ENCODE measurements at regions not wholly inside any gene's neighbourhood (a gene's known extent, or its start where the extent isn't known, plus 50 kb on each side); places are given as distances from the start of the nearest gene placed in this dataset.

- no peaks in the 10 kb centered on the region for H3K4me1 ChIP-seq (ENCODE audit: control insufficient read depth in 1 of 2, insufficient read depth in 2 of 2, low read length in 2 of 2)
- H3K4me3 ChIP-seq (ENCODE audit: low read depth in 1 of 2, low read length in 2 of 2): peak overlapping the region in 1 of 2 donors; percentile 3
- H3K36me3 ChIP-seq (ENCODE audit: control insufficient read depth in 1 of 2, insufficient read depth in 2 of 2, low read length in 2 of 2): no peaks in the 10 kb centered on the region
- H3K27me3 ChIP-seq (ENCODE audit: low read depth, low read length): no peaks in the 10 kb centered on the region
- peaks cover 0 to 2% of the 10 kb centered on the region in 2 donors for H3K9me3 ChIP-seq (ENCODE audit: control insufficient read depth in 1 of 2, low read length in 2 of 2)
- H3K27ac ChIP-seq (ENCODE audit: low read length): no peak overlapping the region
Observed at GRCh38 chr4:63348735-63349673, 1060.2 kb downstream of the TECRL start.

- peaks cover 0 to 9% of the 10 kb centered on the region in 2 donors for H3K9me3 ChIP-seq (ENCODE audit: control insufficient read depth in 1 of 2, low read length in 2 of 2)
- no peaks in the 10 kb centered on the region for H3K36me3 ChIP-seq (ENCODE audit: control insufficient read depth in 1 of 2, insufficient read depth in 2 of 2, low read length in 2 of 2)
- no peaks in the 10 kb centered on the region for H3K27me3 ChIP-seq (ENCODE audit: low read depth, low read length)
- H3K4me1 ChIP-seq (ENCODE audit: control insufficient read depth in 1 of 2, insufficient read depth in 2 of 2, low read length in 2 of 2): no peaks in the 10 kb centered on the region
- H3K27ac ChIP-seq (ENCODE audit: low read length): no peak overlapping the region
- no peak overlapping the region for H3K4me3 ChIP-seq (ENCODE audit: low read depth in 1 of 2, low read length in 2 of 2)
Observed at GRCh38 chr4:63325140-63325539, 1084.1 kb downstream of the TECRL start.

GRCh38 chr4:63316633-63317032 is 1092.6 kb downstream of the TECRL start:
- H3K4me1 ChIP-seq (ENCODE audit: control insufficient read depth in 1 of 2, insufficient read depth in 2 of 2, low read length in 2 of 2): no peaks in the 10 kb centered on the region
- H3K27ac ChIP-seq (ENCODE audit: low read length): no peak overlapping the region
- no peaks in the 10 kb centered on the region for H3K27me3 ChIP-seq (ENCODE audit: low read depth, low read length)
- H3K9me3 ChIP-seq (ENCODE audit: control insufficient read depth in 1 of 2, low read length in 2 of 2): no peaks in the 10 kb centered on the region
- no peak overlapping the region for H3K4me3 ChIP-seq (ENCODE audit: low read depth in 1 of 2, low read length in 2 of 2)
- H3K36me3 ChIP-seq (ENCODE audit: control insufficient read depth in 1 of 2, insufficient read depth in 2 of 2, low read length in 2 of 2): no peaks in the 10 kb centered on the region

- Histone ChIP-seq H3K4me3 (ENCODE audit: low read depth in 1 of 2, low read length in 2 of 2) (no peak overlapping the region), H3K9me3 (ENCODE audit: control insufficient read depth in 1 of 2, low read length in 2 of 2) (no peaks in the 10 kb centered on the region), H3K4me1 (ENCODE audit: control insufficient read depth in 1 of 2, insufficient read depth in 2 of 2, low read length in 2 of 2) (no peaks in the 10 kb centered on the region), H3K27me3 (ENCODE audit: low read depth, low read length) (no peaks in the 10 kb centered on the region), H3K27ac (ENCODE audit: low read length) (no peak overlapping the region), H3K36me3 (ENCODE audit: control insufficient read depth in 1 of 2, insufficient read depth in 2 of 2, low read length in 2 of 2) (no peaks in the 10 kb centered on the region)
Observed at GRCh38 chr4:63315651-63316050, 1093.6 kb downstream of the TECRL start.

- Histone ChIP-seq H3K4me3 (ENCODE audit: low read depth in 1 of 2, low read length in 2 of 2) (no peak overlapping the region), H3K36me3 (ENCODE audit: control insufficient read depth in 1 of 2, insufficient read depth in 2 of 2, low read length in 2 of 2) (no peaks in the 10 kb centered on the region), H3K27ac (ENCODE audit: low read length) (no peak overlapping the region), H3K9me3 (ENCODE audit: control insufficient read depth in 1 of 2, low read length in 2 of 2) (no peaks in the 10 kb centered on the region), H3K27me3 (ENCODE audit: low read depth, low read length) (no peaks in the 10 kb centered on the region), H3K4me1 (ENCODE audit: control insufficient read depth in 1 of 2, insufficient read depth in 2 of 2, low read length in 2 of 2) (no peaks in the 10 kb centered on the region)
Observed at GRCh38 chr4:63308697-63309096, 1100.6 kb downstream of the TECRL start.

GRCh38 chr4:63302792-63303191 is 1106.5 kb downstream of the TECRL start:
- H3K36me3 ChIP-seq (ENCODE audit: control insufficient read depth in 1 of 2, insufficient read depth in 2 of 2, low read length in 2 of 2): no peaks in the 10 kb centered on the region

GRCh38 chr4:63302078-63302477 is 1107.2 kb downstream of the TECRL start:
- H3K4me3 ChIP-seq (ENCODE audit: low read depth in 1 of 2, low read length in 2 of 2): no peak overlapping the region
- no peaks in the 10 kb centered on the region for H3K36me3 ChIP-seq (ENCODE audit: control insufficient read depth in 1 of 2, insufficient read depth in 2 of 2, low read length in 2 of 2)
- H3K9me3 ChIP-seq (ENCODE audit: control insufficient read depth in 1 of 2, low read length in 2 of 2): no peaks in the 10 kb centered on the region
- no peaks in the 10 kb centered on the region for H3K4me1 ChIP-seq (ENCODE audit: control insufficient read depth in 1 of 2, insufficient read depth in 2 of 2, low read length in 2 of 2)
- no peaks in the 10 kb centered on the region for H3K27me3 ChIP-seq (ENCODE audit: low read depth, low read length)
- H3K27ac ChIP-seq (ENCODE audit: low read length): no peak overlapping the region

More at GRCh38 chr4:63302792-63303191, 1106.5 kb downstream of the TECRL start:
- Histone ChIP-seq H3K4me1 (ENCODE audit: control insufficient read depth in 1 of 2, insufficient read depth in 2 of 2, low read length in 2 of 2) (no peaks in the 10 kb centered on the region), H3K27me3 (ENCODE audit: low read depth, low read length) (no peaks in the 10 kb centered on the region), H3K9me3 (ENCODE audit: control insufficient read depth in 1 of 2, low read length in 2 of 2) (no peaks in the 10 kb centered on the region), H3K27ac (ENCODE audit: low read length) (no peak overlapping the region), H3K4me3 (ENCODE audit: low read depth in 1 of 2, low read length in 2 of 2) (no peak overlapping the region)

GRCh38 chr4:63296773-63297172 is 1112.5 kb downstream of the TECRL start:
- no peaks in the 10 kb centered on the region for H3K9me3 ChIP-seq (ENCODE audit: control insufficient read depth in 1 of 2, low read length in 2 of 2)
- no peaks in the 10 kb centered on the region for H3K4me1 ChIP-seq (ENCODE audit: control insufficient read depth in 1 of 2, insufficient read depth in 2 of 2, low read length in 2 of 2)
- no peaks in the 10 kb centered on the region for H3K27me3 ChIP-seq (ENCODE audit: low read depth, low read length)
- no peak overlapping the region for H3K27ac ChIP-seq (ENCODE audit: low read length)
- H3K36me3 ChIP-seq (ENCODE audit: control insufficient read depth in 1 of 2, insufficient read depth in 2 of 2, low read length in 2 of 2): no peaks in the 10 kb centered on the region
- no peak overlapping the region for H3K4me3 ChIP-seq (ENCODE audit: low read depth in 1 of 2, low read length in 2 of 2)

- Histone ChIP-seq H3K27ac (ENCODE audit: low read length) (no peak overlapping the region), H3K9me3 (ENCODE audit: control insufficient read depth in 1 of 2, low read length in 2 of 2) (no peaks in the 10 kb centered on the region), H3K36me3 (ENCODE audit: control insufficient read depth in 1 of 2, insufficient read depth in 2 of 2, low read length in 2 of 2) (no peaks in the 10 kb centered on the region), H3K27me3 (ENCODE audit: low read depth, low read length) (no peaks in the 10 kb centered on the region), H3K4me1 (ENCODE audit: control insufficient read depth in 1 of 2, insufficient read depth in 2 of 2, low read length in 2 of 2) (no peaks in the 10 kb centered on the region), H3K4me3 (ENCODE audit: low read depth in 1 of 2, low read length in 2 of 2) (no peak overlapping the region)
Observed at GRCh38 chr4:63275491-63275890, 1133.8 kb downstream of the TECRL start.

- no peaks in the 10 kb centered on the region for H3K27me3 ChIP-seq (ENCODE audit: low read depth, low read length)
- no peaks in the 10 kb centered on the region for H3K9me3 ChIP-seq (ENCODE audit: control insufficient read depth in 1 of 2, low read length in 2 of 2)
- no peak overlapping the region for H3K4me3 ChIP-seq (ENCODE audit: low read depth in 1 of 2, low read length in 2 of 2)
- H3K27ac ChIP-seq (ENCODE audit: low read length): no peak overlapping the region
- no peaks in the 10 kb centered on the region for H3K36me3 ChIP-seq (ENCODE audit: control insufficient read depth in 1 of 2, insufficient read depth in 2 of 2, low read length in 2 of 2)
- H3K4me1 ChIP-seq (ENCODE audit: control insufficient read depth in 1 of 2, insufficient read depth in 2 of 2, low read length in 2 of 2): no peaks in the 10 kb centered on the region
Observed at GRCh38 chr4:63269156-63269555, 1140.1 kb downstream of the TECRL start.

- Histone ChIP-seq H3K27ac (ENCODE audit: low read length) (no peak overlapping the region), H3K27me3 (ENCODE audit: low read depth, low read length) (no peaks in the 10 kb centered on the region)
Observed at GRCh38 chr4:63233671-63234070, 1175.6 kb downstream of the TECRL start.

GRCh38 chr4:63232058-63232457 is 1177.2 kb downstream of the TECRL start:
- no peaks in the 10 kb centered on the region for H3K4me1 ChIP-seq (ENCODE audit: control insufficient read depth in 1 of 2, insufficient read depth in 2 of 2, low read length in 2 of 2)
- no peak overlapping the region for H3K4me3 ChIP-seq (ENCODE audit: low read depth in 1 of 2, low read length in 2 of 2)

More at GRCh38 chr4:63233671-63234070, 1175.6 kb downstream of the TECRL start:
- Histone ChIP-seq H3K4me1 (ENCODE audit: control insufficient read depth in 1 of 2, insufficient read depth in 2 of 2, low read length in 2 of 2) (no peaks in the 10 kb centered on the region), H3K36me3 (ENCODE audit: control insufficient read depth in 1 of 2, insufficient read depth in 2 of 2, low read length in 2 of 2) (no peaks in the 10 kb centered on the region), H3K9me3 (ENCODE audit: control insufficient read depth in 1 of 2, low read length in 2 of 2) (no peaks in the 10 kb centered on the region), H3K4me3 (ENCODE audit: low read depth in 1 of 2, low read length in 2 of 2) (no peak overlapping the region)

More at GRCh38 chr4:63232058-63232457, 1177.2 kb downstream of the TECRL start:
- Histone ChIP-seq H3K27me3 (ENCODE audit: low read depth, low read length) (no peaks in the 10 kb centered on the region), H3K9me3 (ENCODE audit: control insufficient read depth in 1 of 2, low read length in 2 of 2) (peaks cover 0 to under 1% of the 10 kb centered on the region in 2 donors), H3K27ac (ENCODE audit: low read length) (no peak overlapping the region), H3K36me3 (ENCODE audit: control insufficient read depth in 1 of 2, insufficient read depth in 2 of 2, low read length in 2 of 2) (no peaks in the 10 kb centered on the region)

All from muscle layer of duodenum (tissue), 2 donors.